B cell (primary cell): ENCODE measurements at regions not wholly inside any gene's neighbourhood (a gene's known extent, or its start where the extent isn't known, plus 50 kb on each side); places are given as distances from the start of the nearest gene placed in this dataset.

Source experiments
- ATAC-seq: fragments of 200-7000 bp; cut with Tn5 transposase; one replicate; pipeline ENCODE4 v1.10.0; 2021; ENCODE audit warnings: low read depth, mild to moderate bottlenecking, moderate number of reproducible peaks, moderate library complexity
- CTCF ChIA-PET: fragments of 350-600 bp; sonication (Branson Sonifier 250); formaldehyde crosslinking; loops from one replicate; lab custom pipeline; 2021; ENCODE audit warnings: antibody characterized with exemption, inconsistent platforms; lab: Charles Lee
- POLR2A ChIA-PET: fragments of 350-600 bp; sonication (Branson Sonifier 250); formaldehyde crosslinking; loops from one replicate; lab custom pipeline; 2021; ENCODE audit warnings: antibody characterized with exemption; lab: Charles Lee
- DNase-seq: peaks from one replicate; pipeline ENCODE4 v3.0.0; 2013
- H2AFZ ChIP-seq: 2 replicates; pipeline ENCODE4 v1.6.1; 2012; ENCODE audit warnings: mild to moderate bottlenecking, low read depth, low read length; ENCODE audit not compliant: insufficient read depth, poor library complexity, severe bottlenecking
- H3K27ac ChIP-seq, 2 donors: 1 replicate in 1 of 2; 2 replicates in 1 of 2; pipeline ENCODE4 v1.5.1; 2012 to 2013; ENCODE audit warnings: low read length in 2 of 2, mild to moderate bottlenecking in 2 of 2, moderate library complexity in 1 of 2
- H3K27me3 ChIP-seq, 4 experiments: fragments of 200-600 bp in 1 of 4; sonication (generic) in 1 of 4; replicated peaks in 1 of 4; 1 replicate in 2 of 4; 2 replicates in 2 of 4; pipeline versions ENCODE4 v1.6.1 to v1.7.0; 2013 to 2016; ENCODE audit warnings: low read length in 3 of 4, mild to moderate bottlenecking in 2 of 4, mixed read lengths in 1 of 4, moderate library complexity in 1 of 4; ENCODE audit not compliant: insufficient read depth in 4 of 4, control insufficient read depth in 3 of 4; ENCODE audit errors: control extremely low read depth in 1 of 4
- H3K36me3 ChIP-seq, 2 experiments: replicated peaks in 1 of 2; 1 replicate in 1 of 2; 2 replicates in 1 of 2; pipeline versions ENCODE4 v1.6.1 to v1.7.1; 2013; ENCODE audit warnings: low read length in 1 of 2; ENCODE audit not compliant: insufficient read depth in 2 of 2, control insufficient read depth in 1 of 2; ENCODE audit errors: control extremely low read depth in 1 of 2, extremely low read depth in 1 of 2
- H3K4me1 ChIP-seq, 2 donors: fragments of 200-600 bp in 1 of 2; sonication (generic) in 1 of 2; 1 replicate in 1 of 2; 2 replicates in 1 of 2; pipeline versions ENCODE4 v1.5.1 to v1.6.1; 2013 to 2017; ENCODE audit warnings: low read length in 2 of 2; ENCODE audit not compliant: control insufficient read depth in 2 of 2, insufficient read depth in 2 of 2
- H3K4me2 ChIP-seq: replicated peaks from 2 replicates; pipeline ENCODE3; 2012; ENCODE audit warnings: mild to moderate bottlenecking, low read depth, low read length; ENCODE audit not compliant: poor library complexity, severe bottlenecking
- H3K4me3 ChIP-seq, 5 experiments: fragments of 200-600 bp in 1 of 5; sonication (generic) in 1 of 5; 1 replicate in 3 of 5; 2 replicates in 2 of 5; pipeline versions ENCODE4 v1.5.1 to v1.7.0; 2011 to 2016; ENCODE audit warnings: low read length in 4 of 5, mild to moderate bottlenecking in 4 of 5, low read depth in 2 of 5, control low read depth in 1 of 5, moderate library complexity in 1 of 5; ENCODE audit not compliant: insufficient read depth in 1 of 5; ENCODE audit errors: control extremely low read depth in 1 of 5, extremely low read depth in 1 of 5
- H3K79me2 ChIP-seq: fragments of 200-600 bp; sonication (generic); one replicate; pipeline ENCODE4 v1.6.0; 2016; ENCODE audit warnings: low read length; ENCODE audit not compliant: control insufficient read depth, insufficient read depth
- H3K9ac ChIP-seq: fragments of 200-600 bp; sonication (generic); 2 replicates; pipeline ENCODE4 v1.6.1; 2017; ENCODE audit warnings: mild to moderate bottlenecking, low read length, moderate library complexity
- H3K9me3 ChIP-seq, 3 donors: one replicate each; pipeline versions ENCODE4 v1.6.1 to v1.7.1; 2013; ENCODE audit warnings: low read length in 2 of 3; ENCODE audit not compliant: control insufficient read depth in 2 of 3, insufficient read depth in 1 of 3; ENCODE audit errors: control extremely low read depth in 1 of 3
- H4K20me1 ChIP-seq: 2 replicates; pipeline ENCODE4 v1.6.0; 2012; ENCODE audit warnings: mild to moderate bottlenecking, low read length; ENCODE audit not compliant: insufficient read depth, control insufficient read depth, poor library complexity, severe bottlenecking
- H3K27ac Mint-ChIP-seq: one replicate; pipeline ENCODE4 v1.8.0; 2021; ENCODE audit warnings: mixed read lengths
- H3K27me3 Mint-ChIP-seq: one replicate; pipeline ENCODE4 v1.8.0; 2021; ENCODE audit warnings: mixed read lengths
- H3K4me1 Mint-ChIP-seq: one replicate; pipeline ENCODE4 v1.8.0; 2021; ENCODE audit warnings: mixed read lengths
- H3K4me3 Mint-ChIP-seq: one replicate; pipeline ENCODE4 v1.8.0; 2021; ENCODE audit warnings: mixed read lengths
- H3K9me3 Mint-ChIP-seq: one replicate; pipeline ENCODE4 v1.8.0; 2022; ENCODE audit warnings: mixed read lengths; ENCODE audit not compliant: insufficient read depth
- CTCF ChIP-seq: fragments of 200-600 bp; IDR thresholded peaks from one replicate; pipeline ENCODE4 v1.8.0; 2022; ENCODE audit warnings: antibody characterized with exemption, mild to moderate bottlenecking
- EZH2 ChIP-seq: IDR thresholded peaks from 2 replicates; pipeline ENCODE4 v1.6.1; 2012; ENCODE audit warnings: borderline replicate concordance, low read depth, mild to moderate bottlenecking, moderate library complexity, low read length; ENCODE audit not compliant: insufficient read depth, poor library complexity, severe bottlenecking
- WGBS: methylation state at CpG from one replicate; pipeline ENCODE4 v1.1.5; 2013; ENCODE audit warnings: missing lambda C conversion rate; ENCODE audit not compliant: insufficient coverage; 5-methylcytosine and 5-hydroxymethylcytosine counted together
- intact Hi-C: fragments of 100-400 bp; cut with micrococcal nuclease; formaldehyde crosslinking; loops from one replicate; pipeline ENCODE4 v1.10.0; 2022

GRCh38 chr9:29389421-29389820 is 1816.1 kb upstream of the C9orf72 start:
- no peak overlapping the region for H3K27ac Mint-ChIP-seq
- no peak overlapping the region for H3K4me3 Mint-ChIP-seq
- POLR2A ChIA-PET, result no interaction called here
- no peak overlapping the region for H2AFZ ChIP-seq
- no peaks in the 10 kb centered on the region for H3K4me1 ChIP-seq
- ATAC-seq, result no peak
- H3K9me3 ChIP-seq, result peaks cover 0 to 3% (median 0%) of the 10 kb centered on the region in 3 donors
- no peak for DNase-seq
- no peak for TF ChIP-seq CTCF
- TF ChIP-seq EZH2, result no peak
- no peak overlapping the region for H3K27ac ChIP-seq
- H3K9me3 Mint-ChIP-seq, result peaks cover 3% of the 10 kb centered on the region
- H3K4me3 ChIP-seq, result no peak overlapping the region
- CTCF ChIA-PET, result no interaction called here
- 90% methylated on average over 1 of the region's 1 CpG for WGBS
- H4K20me1 ChIP-seq, result no peaks in the 10 kb centered on the region
- intact Hi-C loops, result no loop called here
- no peaks in the 10 kb centered on the region for H3K27me3 ChIP-seq
- H3K4me1 Mint-ChIP-seq, result no peaks in the 10 kb centered on the region
- H3K4me2 ChIP-seq, result no peak overlapping the region
- no peaks in the 10 kb centered on the region for H3K36me3 ChIP-seq
- H3K79me2 ChIP-seq, result no peaks in the 10 kb centered on the region
- H3K9ac ChIP-seq, result no peak overlapping the region
- H3K27me3 Mint-ChIP-seq, result no peaks in the 10 kb centered on the region

GRCh38 chr9:29390859-29391258 is 1817.6 kb upstream of the C9orf72 start:
- no peak overlapping the region for H3K9ac ChIP-seq
- no peaks in the 10 kb centered on the region for H3K4me1 ChIP-seq
- no peaks in the 10 kb centered on the region for H3K36me3 ChIP-seq
- intact Hi-C loops, result no loop called here
- Mint-ChIP-seq H3K27me3 (no peaks in the 10 kb centered on the region), H3K27ac (no peak overlapping the region), H3K4me3 (no peak overlapping the region), H3K4me1 (no peaks in the 10 kb centered on the region), H3K9me3 (no peaks in the 10 kb centered on the region)
- no peak overlapping the region for H2AFZ ChIP-seq
- H3K4me3 ChIP-seq, result no peak overlapping the region
- H3K27ac ChIP-seq, result no peak overlapping the region
- DNase-seq (no peak), ATAC-seq (no peak)
- WGBS, result no CpG with 5 or more reads among the region's 1 CpG
- H3K79me2 ChIP-seq, result no peaks in the 10 kb centered on the region
- H3K4me2 ChIP-seq, result no peak overlapping the region
- H3K9me3 ChIP-seq, result no peaks in the 10 kb centered on the region
- TF ChIP-seq EZH2 (no peak), CTCF (no peak)
- ChIA-PET POLR2A (no interaction called here), CTCF (no interaction called here)
- no peaks in the 10 kb centered on the region for H3K27me3 ChIP-seq
- H4K20me1 ChIP-seq, result no peaks in the 10 kb centered on the region
